ENCODE measurements at regions not wholly inside any gene's neighbourhood (a gene's known extent, or its start where the extent isn't known, plus 50 kb on each side); places are given as distances from the start of the nearest gene placed in this dataset.

GRCh38 chr17:65400701-65401100, 160.7 kb downstream of the AXIN2 start:
- no peak for ATAC-seq (ENCODE audit: insufficient read depth, low FRiP score)
- Histone ChIP-seq H3K4me3 (no peak overlapping the region), H3K9ac (ENCODE audit: insufficient read depth in 1 of 2, low read length in 2 of 2) (no peak overlapping the region), H3K27ac (ENCODE audit: low read depth in 1 of 2, low read length in 1 of 2) (no peak overlapping the region), H3K9me3 (ENCODE audit: control insufficient read depth in 4 of 4, insufficient read depth in 3 of 4, low read length in 3 of 4) (peaks cover 0 to 2% (median 0%) of the 10 kb centered on the region in 4 donors), H3K36me3 (ENCODE audit: control insufficient read depth in 4 of 4, insufficient read depth in 4 of 4, low read length in 4 of 4) (no peaks in the 10 kb centered on the region), H3K4me1 (ENCODE audit: control insufficient read depth in 5 of 5, insufficient read depth in 5 of 5, low read length in 5 of 5) (peaks cover 0 to 9% (median 0%) of the 10 kb centered on the region in 5 donors), H3K27me3 (ENCODE audit: control insufficient read depth in 3 of 3, insufficient read depth in 3 of 3, low read length in 2 of 3) (no peaks in the 10 kb centered on the region)
- WGBS, 2 donors = 69 to 72% methylated on average over 1 of the region's 1 CpG
- no peak for DNase-seq
- no peak for TF ChIP-seq CTCF (IDR thresholded peaks at IDR 0.05; ENCODE audit: control extremely low read depth, extremely low read depth)

GRCh38 chr17:65398040-65398787, 163.2 kb downstream of the AXIN2 start:
- DNase-seq = no peak
- Histone ChIP-seq H3K27ac (ENCODE audit: low read depth in 1 of 2, low read length in 1 of 2) (no peak overlapping the region), H3K4me3 (no peak overlapping the region), H3K4me1 (ENCODE audit: control insufficient read depth in 5 of 5, insufficient read depth in 5 of 5, low read length in 5 of 5) (peaks cover 0 to 6% (median 0%) of the 10 kb centered on the region in 5 donors), H3K9me3 (ENCODE audit: control insufficient read depth in 4 of 4, insufficient read depth in 3 of 4, low read length in 3 of 4) (peaks cover 0 to 4% (median 0%) of the 10 kb centered on the region in 4 donors), H3K36me3 (ENCODE audit: control insufficient read depth in 4 of 4, insufficient read depth in 4 of 4, low read length in 4 of 4) (no peaks in the 10 kb centered on the region), H3K27me3 (ENCODE audit: control insufficient read depth in 3 of 3, insufficient read depth in 3 of 3, low read length in 2 of 3) (no peaks in the 10 kb centered on the region), H3K9ac (ENCODE audit: insufficient read depth in 1 of 2, low read length in 2 of 2) (no peak overlapping the region)
- 83 to 90% methylated on average over 3 of the region's 3 CpGs for WGBS, 2 donors
- TF ChIP-seq CTCF (IDR thresholded peaks at IDR 0.05; ENCODE audit: control extremely low read depth, extremely low read depth) = no peak
- no peak for ATAC-seq (ENCODE audit: insufficient read depth, low FRiP score)

- Histone ChIP-seq H3K4me3 (no peak overlapping the region), H3K9me3 (ENCODE audit: control insufficient read depth in 4 of 4, insufficient read depth in 3 of 4, low read length in 3 of 4) (peaks cover 0 to 4% (median 0%) of the 10 kb centered on the region in 4 donors), H3K27ac (ENCODE audit: low read depth in 1 of 2, low read length in 1 of 2) (no peak overlapping the region), H3K4me1 (ENCODE audit: control insufficient read depth in 5 of 5, insufficient read depth in 5 of 5, low read length in 5 of 5) (no peaks in the 10 kb centered on the region), H3K27me3 (ENCODE audit: control insufficient read depth in 3 of 3, insufficient read depth in 3 of 3, low read length in 2 of 3) (no peaks in the 10 kb centered on the region), H3K36me3 (ENCODE audit: control insufficient read depth in 4 of 4, insufficient read depth in 4 of 4, low read length in 4 of 4) (no peaks in the 10 kb centered on the region), H3K9ac (ENCODE audit: insufficient read depth in 1 of 2, low read length in 2 of 2) (no peak overlapping the region)
- TF ChIP-seq CTCF (IDR thresholded peaks at IDR 0.05; ENCODE audit: control extremely low read depth, extremely low read depth) = no peak
- WGBS, 2 donors = 96 to 98% methylated on average over 1 of the region's 1 CpG
- ATAC-seq (ENCODE audit: insufficient read depth, low FRiP score) = no peak
- no peak for DNase-seq
These were observed 165.5 kb downstream of the AXIN2 start for GRCh38 chr17:65395924-65396323.

All from lung (tissue), 11 donors.